K562 (cell line): ENCODE measurements at regions not wholly inside any gene's neighbourhood (a gene's known extent, or its start where the extent isn't known, plus 50 kb on each side); places are given as distances from the start of the nearest gene placed in this dataset.

Source experiments
- ATAC-seq: fragments of 200-7000 bp; cut with Tn5 transposase; 3 replicates; pipeline ENCODE4 v1.9.1; 2020; ENCODE audit warnings: moderate library complexity
- BruUV-seq: library from RNA; stranded (reverse); fragments of 400-500 nt; replicated peaks from 2 replicates; lab custom pipeline; 2021; lab: Mats Ljungman, UMichigan
- CTCF ChIA-PET: fragments of 300-600 bp; formaldehyde crosslinking; extraction: SDS; loops from one replicate; lab custom pipeline; 2021; ENCODE audit warnings: low intra/inter-chr PET ratio; lab: Yijun Ruan, JAX
- POLR2A ChIA-PET: fragments of 300-600, 350-650 bp; sonication (Branson Sonifier 250); formaldehyde crosslinking; extraction: SDS; loops from one replicate; lab custom pipeline; 2021; ENCODE audit warnings: antibody characterized with exemption, inconsistent platforms; lab: Yijun Ruan, JAX
- DNase-seq, 4 experiments: peaks; one replicate each; pipeline versions ENCODE4 v3.0.0 to v3.0.0-alpha.2; 2011 to 2018; ENCODE audit warnings: low spot score in 3 of 4, mixed read lengths in 3 of 4; ENCODE audit errors: extremely low read depth in 1 of 4
- FAIRE-seq: peaks from 2 replicates; lab custom pipeline; 2011; peaks lifted over from hg19 to GRCh38; lab: Jason Lieb, UNC
- H2AFZ ChIP-seq: 2 replicates; pipeline ENCODE4 v1.6.0; 2011; ENCODE audit warnings: low read depth, low read length, control low read depth, inconsistent platforms
- H3K27ac ChIP-seq: fragments of 200-600 bp; 3 replicates; pipeline ENCODE4 v1.8.0; 2011; ENCODE audit warnings: low read depth, mild to moderate bottlenecking, control low read depth, inconsistent platforms, low read length, moderate library complexity, mixed read lengths; ENCODE audit errors: extremely low read depth
- H3K27me3 ChIP-seq, 2 experiments: fragments of 300-600 bp in 1 of 2; 2 replicates in 1 of 2; 3 replicates in 1 of 2; pipeline versions ENCODE4 v1.6.0 to v1.8.0; 2011; ENCODE audit warnings: inconsistent platforms in 2 of 2, low read length in 2 of 2, mild to moderate bottlenecking in 1 of 2, mixed read lengths in 1 of 2, moderate library complexity in 1 of 2; ENCODE audit not compliant: control insufficient read depth in 2 of 2, insufficient read depth in 2 of 2
- H3K36me3 ChIP-seq: fragments of 300-600 bp; 3 replicates; pipeline ENCODE4 v1.8.0; 2011; ENCODE audit warnings: mild to moderate bottlenecking, low read length, inconsistent platforms; ENCODE audit not compliant: control insufficient read depth, insufficient read depth
- H3K4me1 ChIP-seq, 2 experiments: fragments of 200-600 bp in 1 of 2; replicated peaks in 1 of 2; 2 replicates in 1 of 2; 3 replicates in 1 of 2; pipeline versions ENCODE4 v1.5.1 to v1.8.0; 2011; ENCODE audit warnings: inconsistent platforms in 2 of 2, low read length in 2 of 2, mild to moderate bottlenecking in 1 of 2, mixed read lengths in 1 of 2, moderate library complexity in 1 of 2; ENCODE audit not compliant: control insufficient read depth in 2 of 2, insufficient read depth in 2 of 2
- H3K4me2 ChIP-seq: 2 replicates; pipeline ENCODE4 v1.6.1; 2011; ENCODE audit warnings: low read length, control low read depth, inconsistent platforms, mixed read lengths; ENCODE audit not compliant: insufficient read depth
- H3K4me3 ChIP-seq: fragments of 200-600 bp; sonication (generic), shearing (Covaris generic); 2 replicates; pipeline ENCODE4 v1.5.1; 2016; ENCODE audit warnings: control low read depth, inconsistent platforms
- H3K79me2 ChIP-seq: fragments of 200-600 bp; 3 replicates; pipeline ENCODE4 v1.8.0; 2011; ENCODE audit warnings: low read length, inconsistent platforms; ENCODE audit not compliant: control insufficient read depth, insufficient read depth
- H3K9ac ChIP-seq, 2 experiments: 2 replicates each; pipeline versions ENCODE4 v1.6.0 to v1.6.1; 2011; ENCODE audit warnings: low read depth in 2 of 2, low read length in 2 of 2, control low read depth in 1 of 2, inconsistent platforms in 1 of 2, mild to moderate bottlenecking in 1 of 2, mixed read lengths in 1 of 2; ENCODE audit not compliant: insufficient read depth in 1 of 2
- H3K9me1 ChIP-seq: one replicate; pipeline ENCODE4 v1.6.0; 2011; ENCODE audit warnings: inconsistent platforms, mild to moderate bottlenecking, low read length, moderate library complexity; ENCODE audit not compliant: control insufficient read depth, insufficient read depth
- H3K9me3 ChIP-seq: replicated peaks from 2 replicates; pipeline ENCODE4 v1.5.1; 2011; ENCODE audit warnings: low read depth, low read length, inconsistent platforms; ENCODE audit not compliant: control insufficient read depth, insufficient read depth
- H4K20me1 ChIP-seq: replicated peaks from 2 replicates; pipeline ENCODE4 v1.6.1; 2011; ENCODE audit warnings: low read length, inconsistent platforms, mixed read lengths; ENCODE audit not compliant: control insufficient read depth, insufficient read depth
- CHD7 ChIP-seq: fragments of 200-600 bp; sonication (generic); IDR thresholded peaks from one replicate; pipeline ENCODE4 v1.6.1; 2012; ENCODE audit warnings: mild to moderate bottlenecking, low read depth, low read length, inconsistent platforms
- RBM17 ChIP-seq: fragments of 200-400 bp; formaldehyde crosslinking; IDR thresholded peaks from 2 replicates; pipeline ENCODE4 v1.6.1; 2017; ENCODE audit warnings: low read depth, mild to moderate bottlenecking, low read length, borderline replicate concordance
- WGBS: fragments of 100-300 bp; shearing (Covaris generic); methylation state at CpG from one replicate; pipeline ENCODE4 v1.1.6; 2016; ENCODE audit warnings: low coverage, mixed read lengths; ENCODE audit not compliant: insufficient coverage; ENCODE audit errors: missing lambda C conversion rate; 5-methylcytosine and 5-hydroxymethylcytosine counted together
- in situ Hi-C: fragments of 300-500 bp; cut with MboI; formaldehyde crosslinking; loops from 4 replicates; pipeline ENCODE4 v1.15.0; 2018; ENCODE audit warnings: inconsistent platforms, mixed read lengths
- intact Hi-C: fragments of 100-400 bp; cut with micrococcal nuclease; formaldehyde crosslinking; loops from 2 replicates; pipeline ENCODE4 v1.14.2; 2022

- Histone ChIP-seq H3K9ac (peak overlapping the region in 1 of 2 experiments; percentile 53; a peak in 1 of 4 replicates), H3K36me3 (peaks cover 29% of the 10 kb centered on the region; the same call in 2 of the 3 replicates), H2AFZ (no peak overlapping the region), H3K4me3 (no peak overlapping the region), H3K4me2 (no peak overlapping the region), H3K27ac (no peak overlapping the region), H3K4me1 (peaks cover 37 to 39% of the 10 kb centered on the region in 2 experiments), H3K9me1 (no peaks in the 10 kb centered on the region), H3K27me3 (no peaks in the 10 kb centered on the region)
- intact Hi-C loops (loop anchor here (2.0 kb wide), 2 partner anchors 82 to 172 kb away; no protein-coding TSS in a partner anchor), in situ Hi-C loops (no loop called here)
- DNase-seq (no peak), FAIRE-seq (no peak)
- CTCF ChIA-PET: interaction anchor here (1.0 kb wide), 1 partner anchor 259 kb away, joined by 3 read pairs; no protein-coding TSS in a partner anchor
- WGBS: 81% methylated on average over 11 of the region's 12 CpGs
- BruUV-seq: no TSS peak
- no peak for TF ChIP-seq RBM17
- TF ChIP-seq CHD7: no peak
- TF ChIP-seq, all 486 proteins: peak for 0
- Histone ChIP-seq H3K9me3 (no peaks in the 10 kb centered on the region), H3K79me2 (peaks cover 14% of the 10 kb centered on the region), H4K20me1 (0 out of 2 replicates have a peak, but pooled peaks cover 4% of the 10 kb centered on the region)
- no peak for ATAC-seq
- POLR2A ChIA-PET: interaction anchor here (1.1 kb wide), 1 partner anchor 154 kb away, joined by 3 read pairs; the partner anchor contains the start of gene DGUOK
Measured at GRCh38 chr2:74081030-74081762, 66.5 kb downstream of the BOLA3 start.
